CD4-positive, alpha-beta T cell treated with Interleukin-15 for 4 hours (primary cell): ENCODE measurements at regions not wholly inside any gene's neighbourhood (a gene's known extent, or its start where the extent isn't known, plus 50 kb on each side); places are given as distances from the start of the nearest gene placed in this dataset.

Source experiments
- DNase-seq: peaks from one replicate; pipeline ENCODE4 v3.0.0-alpha.2; 2020; ENCODE audit warnings: low spot score

- DNase-seq = no peak
Measured at GRCh38 chr20:52779125-52779524, 193.0 kb upstream of the TSHZ2 start.

- DNase-seq = no peak
Measured at GRCh38 chr20:52777171-52777570, 195.0 kb upstream of the TSHZ2 start.

- no peak for DNase-seq
Measured at GRCh38 chr20:52775786-52776185, 196.4 kb upstream of the TSHZ2 start.

- no peak for DNase-seq
Measured at GRCh38 chr20:52768694-52769093, 203.5 kb upstream of the TSHZ2 start.

- DNase-seq = no peak
Measured at GRCh38 chr20:52766645-52767435, 205.3 kb upstream of the TSHZ2 start.

GRCh38 chr20:52763321-52763853, 208.8 kb upstream of the TSHZ2 start:
- no peak for DNase-seq

- DNase-seq = no peak
Measured at GRCh38 chr20:52761867-52762266, 210.3 kb upstream of the TSHZ2 start.

- DNase-seq = no peak
Measured at GRCh38 chr20:52760791-52761190, 211.4 kb upstream of the TSHZ2 start.

GRCh38 chr20:52757411-52757810, 214.7 kb upstream of the TSHZ2 start:
- no peak for DNase-seq

GRCh38 chr20:52755744-52756143, 216.4 kb upstream of the TSHZ2 start:
- DNase-seq = no peak

GRCh38 chr20:52754366-52754765, 217.8 kb upstream of the TSHZ2 start:
- no peak for DNase-seq

- DNase-seq = no peak
Measured at GRCh38 chr20:52752023-52752422, 220.1 kb upstream of the TSHZ2 start.

GRCh38 chr20:52751571-52751970, 220.6 kb upstream of the TSHZ2 start:
- DNase-seq = no peak

- no peak for DNase-seq
Measured at GRCh38 chr20:52749938-52750337, 222.2 kb upstream of the TSHZ2 start.

GRCh38 chr20:52748990-52749389, 223.2 kb upstream of the TSHZ2 start:
- DNase-seq = no peak

- no peak for DNase-seq
Measured at GRCh38 chr20:52748285-52748932, 223.7 kb upstream of the TSHZ2 start.

GRCh38 chr20:52747845-52748284, 224.3 kb upstream of the TSHZ2 start:
- no peak for DNase-seq

- DNase-seq = no peak
Measured at GRCh38 chr20:52746770-52747169, 225.4 kb upstream of the TSHZ2 start.

- no peak for DNase-seq
Measured at GRCh38 chr20:52746190-52746589, 226.0 kb upstream of the TSHZ2 start.

GRCh38 chr20:52744441-52744840, 227.7 kb upstream of the TSHZ2 start:
- no peak for DNase-seq

GRCh38 chr20:52738081-52738480, 234.1 kb upstream of the TSHZ2 start:
- no peak for DNase-seq

- no peak for DNase-seq
Measured at GRCh38 chr20:52736507-52736906, 235.7 kb upstream of the TSHZ2 start.

- DNase-seq = no peak
Measured at GRCh38 chr20:52731093-52731492, 241.1 kb upstream of the TSHZ2 start.
